Heart left ventricle (tissue), 16 donors: ENCODE measurements at regions not wholly inside any gene's neighbourhood (a gene's known extent, or its start where the extent isn't known, plus 50 kb on each side); places are given as distances from the start of the nearest gene placed in this dataset.

Experiments
- ATAC-seq, 4 donors: fragments of 200-7000 bp; cut with Tn5 transposase; one replicate each; pipeline ENCODE4 v1.9.1; 2020 to 2022; ENCODE audit warnings: moderate library complexity in 4 of 4, mild to moderate bottlenecking in 3 of 4, moderate number of reproducible peaks in 1 of 4
- DNase-seq, 5 donors: peaks; one replicate each; pipeline ENCODE4 v3.0.0-alpha.2; 2020
- H3K27ac ChIP-seq, 12 donors: fragments of 200-600 bp; sonication (generic) in 4 of 12; one replicate each; pipeline versions ENCODE4 v1.5.0 to v1.8.0; 2016 to 2022; ENCODE audit warnings: mild to moderate bottlenecking in 2 of 12
- H3K27me3 ChIP-seq, 9 donors: fragments of 200-600 bp; sonication (generic) in 2 of 9; one replicate each; pipeline versions ENCODE4 v1.5.1 to v1.8.0; 2016 to 2022; ENCODE audit warnings: mild to moderate bottlenecking in 3 of 9
- H3K36me3 ChIP-seq, 9 donors: fragments of 200-600 bp; sonication (generic) in 2 of 9; one replicate each; pipeline versions ENCODE4 v1.5.0 to v1.8.0; 2018 to 2022; ENCODE audit warnings: mild to moderate bottlenecking in 2 of 9
- H3K4me1 ChIP-seq, 12 donors: fragments of 200-600 bp; sonication (generic) in 4 of 12; one replicate each; pipeline versions ENCODE4 v1.5.0 to v1.8.0; 2016 to 2022; ENCODE audit warnings: mild to moderate bottlenecking in 3 of 12
- H3K4me3 ChIP-seq, 12 donors: fragments of 200-600 bp; sonication (generic) in 4 of 12; one replicate each; pipeline versions ENCODE4 v1.5.0 to v1.8.0; 2017 to 2022; ENCODE audit warnings: mild to moderate bottlenecking in 9 of 12, moderate library complexity in 4 of 12
- H3K9me3 ChIP-seq, 12 donors: fragments of 200-600 bp; sonication (generic) in 4 of 12; one replicate each; pipeline versions ENCODE4 v1.5.0 to v1.8.0; 2016 to 2022; ENCODE audit warnings: mild to moderate bottlenecking in 1 of 12
- CTCF ChIP-seq, 12 donors: fragments of 200-600 bp; sonication (generic) in 4 of 12; IDR thresholded peaks; one replicate each; pipeline versions ENCODE4 v1.5.0 to v1.8.0; 2018 to 2022; ENCODE audit warnings: antibody characterized with exemption in 12 of 12, mild to moderate bottlenecking in 5 of 12
- POLR2A ChIP-seq, 2 donors: fragments of 450-650 bp; IDR thresholded peaks; one replicate each; pipeline ENCODE4 v1.6.1; 2017; ENCODE audit warnings: antibody characterized with exemption in 2 of 2, mild to moderate bottlenecking in 2 of 2, moderate library complexity in 2 of 2
- WGBS, 4 donors: extraction: QIAGEN DNeasy Blood & Tissue Kit in 2 of 4; methylation state at CpG; one replicate each; pipeline versions ENCODE4 v1.1.5 to v1.1.7; 2013 to 2018; 5-methylcytosine and 5-hydroxymethylcytosine counted together
- intact Hi-C, 10 donors: fragments of 100-400 bp; cut with DNase I; formaldehyde crosslinking; loops; one replicate each; pipeline versions ENCODE4 v1.11.1 to v1.14.2; 2022
- donor health status: ischemic (EF 13 %, LVEDD 7.1; RV severe dilation, severe dysfunction).
- donor health status: healthy with polysubstance abuse.
- donor health status: DM: no; HTN: yes; CAD: no.
- donor health status: DM: no; HTN: no; CAD: no.
- donor health status: ischemic (EF 25% LVEDD 6.9; RV normal size, moderate dysfunction).
- donor health status: ischemic (EF 25% LVEDD 5.7; RV mildly dilated, moderate dysfunction).
- donor health status: healthy.
- donor health status: DM: yes; HTN: yes; CAD: no.
- donor health status: ischemic (EF 35%, LVEDD 5.7; RV mildly dilated, moderate dysfunction).
- donor health status: nonischemic (EF 11% LVEDD 7.7; RV severe dilation, severe dysfunction).
- donor health status: DM: yes; HTN: yes; CAD: no.
- donor health status: PGD.
- donor health status: ischemic (EF 29% LVEDD 5.4; RV normal size, mild dysfunction).
- donor health status: nonischemic (EF 23%, LVEDD 6.1; RV moderate dilation, normal function).

DNA sequence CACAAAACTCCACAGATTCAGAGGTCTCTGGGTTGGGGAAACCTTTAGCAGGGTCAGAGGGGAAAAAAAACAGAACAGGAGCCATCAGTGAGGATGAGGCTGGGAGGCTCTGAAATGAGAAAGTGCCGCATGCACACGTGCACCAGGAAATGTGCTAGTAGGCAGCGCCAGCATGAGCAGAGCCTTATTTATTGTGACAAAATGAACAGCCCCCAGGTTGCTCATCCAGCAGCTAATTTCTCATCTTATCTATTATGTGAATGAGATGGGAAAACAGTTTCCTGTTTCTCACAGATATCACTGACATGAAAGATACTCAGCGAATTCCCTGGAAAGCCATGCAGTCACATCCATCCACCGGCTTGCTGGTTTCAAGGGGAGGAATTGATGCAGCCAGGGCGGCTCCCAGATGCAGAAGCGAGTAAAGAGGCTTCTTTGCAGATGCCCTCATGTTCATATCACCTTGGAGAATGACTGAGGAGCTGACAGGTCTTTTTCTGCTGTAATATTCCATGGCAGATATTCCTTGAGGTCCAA is 176.1 kb downstream of the MBOAT1 start:
- TF ChIP-seq POLR2A (IDR thresholded peaks at IDR 0.05) = no peak
- no peak for TF ChIP-seq CTCF (IDR thresholded peaks at IDR 0.05)
- DNase-seq (no peak), ATAC-seq (no peak)
- peaks cover 0 to 8% (median 0%) of the 10 kb centered on the region in 9 donors for H3K27me3 ChIP-seq
- H3K9me3 ChIP-seq = no peaks in the 10 kb centered on the region
- no peaks in the 10 kb centered on the region for H3K36me3 ChIP-seq
- H3K27ac ChIP-seq = no peak overlapping the region
- no peaks in the 10 kb centered on the region for H3K4me1 ChIP-seq
- WGBS, 4 donors = 66 to 74% (median 69%) methylated on average over 7 of the region's 7 CpGs
- intact Hi-C loops = no loop called here
- H3K4me3 ChIP-seq = no peak overlapping the region

GRCh38 chr6:20038410-20039204 is 173.7 kb downstream of the MBOAT1 start:
- H3K27me3 ChIP-seq = no peaks in the 10 kb centered on the region
- WGBS, 4 donors = 48 to 54% (median 50%) methylated on average over 7 of the region's 7 CpGs
- intact Hi-C loops = no loop called here
- no peak for TF ChIP-seq POLR2A (IDR thresholded peaks at IDR 0.05)
- no peaks in the 10 kb centered on the region for H3K4me1 ChIP-seq
- DNase-seq (no peak), ATAC-seq (no peak)
- no peak overlapping the region for H3K27ac ChIP-seq
- H3K9me3 ChIP-seq = no peaks in the 10 kb centered on the region
- H3K36me3 ChIP-seq = no peaks in the 10 kb centered on the region
- no peak overlapping the region for H3K4me3 ChIP-seq

- 92 to 98% (median 94%) methylated on average over 1 of the region's 1 CpG for WGBS, 4 donors
- TF ChIP-seq CTCF (IDR thresholded peaks at IDR 0.05) (no peak), POLR2A (IDR thresholded peaks at IDR 0.05) (no peak)
- DNase-seq = no peak
Observed at GRCh38 chr6:20044883-20045282, 167.4 kb downstream of the MBOAT1 start.

More at GRCh38 chr6:20044883-20045282, 167.4 kb downstream of the MBOAT1 start:
- Histone ChIP-seq H3K4me3 (no peak overlapping the region), H3K9me3 (no peaks in the 10 kb centered on the region), H3K4me1 (no peaks in the 10 kb centered on the region), H3K27ac (no peak overlapping the region), H3K36me3 (no peaks in the 10 kb centered on the region), H3K27me3 (no peaks in the 10 kb centered on the region)
- intact Hi-C loops = loop anchor here in 1 of 10 donors (5.0 kb wide), 1 partner anchor 1028 kb away; no protein-coding TSS in a partner anchor
- no peak for ATAC-seq
